Small intestine (tissue), 7 donors: ENCODE measurements at regions not wholly inside any gene's neighbourhood (a gene's known extent, or its start where the extent isn't known, plus 50 kb on each side); places are given as distances from the start of the nearest gene placed in this dataset.

Experiments used
- DNase-seq, 2 donors: peaks; one replicate each; pipeline versions ENCODE4 v3.0.0 to v3.0.0-alpha.2; 2013
- FAIRE-seq: peaks from 2 replicates; lab custom pipeline; 2012; peaks lifted over from hg19 to GRCh38; lab: Jason Lieb, UNC
- H3K27ac ChIP-seq, 3 donors: one replicate each; pipeline ENCODE4 v1.5.1; 2013; ENCODE audit warnings: low read length in 2 of 3, mild to moderate bottlenecking in 2 of 3, control low read depth in 1 of 3, inconsistent platforms in 1 of 3, low read depth in 1 of 3, moderate library complexity in 1 of 3
- H3K27me3 ChIP-seq, 3 donors: one replicate each; pipeline ENCODE4 v1.6.1; 2013; ENCODE audit warnings: low read length in 3 of 3, inconsistent platforms in 1 of 3; ENCODE audit not compliant: control insufficient read depth in 3 of 3, insufficient read depth in 3 of 3
- H3K36me3 ChIP-seq, 3 donors: one replicate each; pipeline ENCODE4 v1.6.1; 2013; ENCODE audit warnings: low read length in 3 of 3, inconsistent platforms in 1 of 3, low read depth in 1 of 3, mild to moderate bottlenecking in 1 of 3, moderate library complexity in 1 of 3; ENCODE audit not compliant: control insufficient read depth in 3 of 3, insufficient read depth in 2 of 3
- H3K4me1 ChIP-seq, 3 donors: one replicate each; pipeline ENCODE4 v1.6.1; 2013; ENCODE audit warnings: low read length in 2 of 3, inconsistent platforms in 1 of 3, low read depth in 1 of 3, mild to moderate bottlenecking in 1 of 3, moderate library complexity in 1 of 3; ENCODE audit not compliant: control insufficient read depth in 3 of 3, insufficient read depth in 2 of 3
- H3K4me3 ChIP-seq, 3 donors: one replicate each; pipeline ENCODE4 v1.5.1; 2013; ENCODE audit warnings: low read length in 3 of 3, control low read depth in 1 of 3, inconsistent platforms in 1 of 3, low read depth in 1 of 3, mild to moderate bottlenecking in 1 of 3, moderate library complexity in 1 of 3
- H3K9me3 ChIP-seq, 2 donors: one replicate each; pipeline ENCODE4 v1.6.1; 2013; ENCODE audit warnings: low read depth in 1 of 2, low read length in 1 of 2; ENCODE audit not compliant: control insufficient read depth in 2 of 2, insufficient read depth in 1 of 2
- WGBS, 3 donors: extraction: QIAGEN DNeasy Blood & Tissue Kit; methylation state at CpG; one replicate each; pipeline ENCODE4 v1.1.7; 2013; 5-methylcytosine and 5-hydroxymethylcytosine counted together
- donor health status: healthy with polysubstance abuse.
- donor health status: control.
- donor health status: control.
- donor health status: Bipolar disorder and iron deficiency.
- donor health status: healthy.

- H3K36me3 ChIP-seq: no peaks in the 10 kb centered on the region
- WGBS, 3 donors: 41 to 77% (median 52%) methylated on average over 1 of the region's 1 CpG
- no peaks in the 10 kb centered on the region for H3K27me3 ChIP-seq
- no peak for DNase-seq
- H3K9me3 ChIP-seq: no peaks in the 10 kb centered on the region
- no peaks in the 10 kb centered on the region for H3K4me1 ChIP-seq
- no peak overlapping the region for H3K27ac ChIP-seq
- H3K4me3 ChIP-seq: no peak overlapping the region
- no peak for FAIRE-seq
These were observed 400.0 kb upstream of the CELF4 start for GRCh38 chr18:37965572-37965970.

GRCh38 chr18:37964885-37965571, 399.4 kb upstream of the CELF4 start:
- no peak overlapping the region for H3K27ac ChIP-seq
- H3K4me3 ChIP-seq: no peak overlapping the region
- DNase-seq: no peak
- H3K36me3 ChIP-seq: no peaks in the 10 kb centered on the region
- no peaks in the 10 kb centered on the region for H3K4me1 ChIP-seq
- no peaks in the 10 kb centered on the region for H3K27me3 ChIP-seq
- FAIRE-seq: no peak
- WGBS, 3 donors: 42 to 56% (median 45%) methylated on average over 2 of the region's 2 CpGs
- no peaks in the 10 kb centered on the region for H3K9me3 ChIP-seq

GRCh38 chr18:37963837-37964236, 398.2 kb upstream of the CELF4 start:
- no peak overlapping the region for H3K27ac ChIP-seq
- no peaks in the 10 kb centered on the region for H3K36me3 ChIP-seq
- no peak overlapping the region for H3K4me3 ChIP-seq
- no peaks in the 10 kb centered on the region for H3K27me3 ChIP-seq
- FAIRE-seq (no peak), DNase-seq (no peak)
- no peaks in the 10 kb centered on the region for H3K4me1 ChIP-seq
- WGBS, 3 donors: 65 to 74% (median 69%) methylated on average over 3 of the region's 3 CpGs
- H3K9me3 ChIP-seq: no peaks in the 10 kb centered on the region

GRCh38 chr18:37962316-37962966, 396.8 kb upstream of the CELF4 start:
- no peaks in the 10 kb centered on the region for H3K4me1 ChIP-seq
- H3K36me3 ChIP-seq: no peaks in the 10 kb centered on the region
- DNase-seq: no peak
- H3K4me3 ChIP-seq: no peak overlapping the region
- H3K27me3 ChIP-seq: no peaks in the 10 kb centered on the region
- WGBS, 3 donors: 48 to 66% (median 52%) methylated on average over 9 of the region's 9 CpGs
- H3K9me3 ChIP-seq: no peaks in the 10 kb centered on the region
- no peak overlapping the region for H3K27ac ChIP-seq
- no peak for FAIRE-seq

- Histone ChIP-seq H3K27ac (no peak overlapping the region), H3K4me1 (no peaks in the 10 kb centered on the region), H3K27me3 (no peaks in the 10 kb centered on the region), H3K4me3 (no peak overlapping the region), H3K9me3 (no peaks in the 10 kb centered on the region), H3K36me3 (no peaks in the 10 kb centered on the region)
- 18 to 41% (median 18%) methylated on average over 3 of the region's 3 CpGs for WGBS, 3 donors
- peak in 1 of 2 donors; percentile 6 for DNase-seq
- no peak for FAIRE-seq
These were observed 392.9 kb upstream of the CELF4 start for GRCh38 chr18:37958499-37958898.

GRCh38 chr18:37956902-37957301, 391.3 kb upstream of the CELF4 start:
- Histone ChIP-seq H3K4me3 (no peak overlapping the region), H3K4me1 (no peaks in the 10 kb centered on the region), H3K36me3 (no peaks in the 10 kb centered on the region), H3K27me3 (no peaks in the 10 kb centered on the region), H3K27ac (no peak overlapping the region), H3K9me3 (no peaks in the 10 kb centered on the region)
- no peak for FAIRE-seq
- DNase-seq: no peak
- 55 to 61% (median 60%) methylated on average over 4 of the region's 4 CpGs for WGBS, 3 donors

- Histone ChIP-seq H3K36me3 (no peaks in the 10 kb centered on the region), H3K4me3 (no peak overlapping the region), H3K4me1 (no peaks in the 10 kb centered on the region), H3K27ac (no peak overlapping the region), H3K27me3 (no peaks in the 10 kb centered on the region), H3K9me3 (no peaks in the 10 kb centered on the region)
- 38 to 57% (median 46%) methylated on average over 2 of the region's 2 CpGs for WGBS, 3 donors
- DNase-seq (no peak), FAIRE-seq (no peak)
These were observed 390.4 kb upstream of the CELF4 start for GRCh38 chr18:37956020-37956419.

- no peaks in the 10 kb centered on the region for H3K9me3 ChIP-seq
- H3K36me3 ChIP-seq: no peaks in the 10 kb centered on the region
- no peak overlapping the region for H3K27ac ChIP-seq
- WGBS, 3 donors: 70 to 90% (median 81%) methylated on average over 2 of the region's 2 CpGs
- FAIRE-seq (no peak), DNase-seq (no peak)
- no peaks in the 10 kb centered on the region for H3K27me3 ChIP-seq
- H3K4me1 ChIP-seq: no peaks in the 10 kb centered on the region
- no peak overlapping the region for H3K4me3 ChIP-seq
These were observed 389.6 kb upstream of the CELF4 start for GRCh38 chr18:37955201-37955600.
